ENCODE measurements at regions not wholly inside any gene's neighbourhood (a gene's known extent, or its start where the extent isn't known, plus 50 kb on each side); places are given as distances from the start of the nearest gene placed in this dataset.

DNA sequence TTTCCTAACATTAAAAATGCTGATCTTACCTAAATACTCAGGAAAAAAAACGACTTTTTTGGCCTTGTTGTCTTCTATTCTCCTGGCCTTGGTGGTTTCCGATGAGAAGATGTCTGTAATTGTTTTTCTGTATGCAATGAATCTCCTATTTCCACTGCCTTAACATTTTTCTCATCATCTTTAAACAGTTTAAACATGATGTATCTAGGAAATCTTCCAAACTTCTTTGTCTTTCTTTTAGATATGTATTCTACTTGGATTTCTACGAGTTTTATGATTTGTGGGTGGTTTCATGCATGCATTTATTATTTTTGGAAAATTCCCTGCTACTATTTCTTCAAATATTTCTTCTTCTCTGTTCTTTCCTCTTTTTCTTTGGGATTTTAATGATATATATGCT is 288.6 kb upstream of the GYPC start:
- Histone ChIP-seq H3K4me1 (ENCODE audit: control insufficient read depth, insufficient read depth, low read length, poor library complexity, severe bottlenecking) (no peaks in the 10 kb centered on the region), H3K27me3 (ENCODE audit: control insufficient read depth, insufficient read depth, low read length) (no peaks in the 10 kb centered on the region), H3K27ac (ENCODE audit: insufficient read depth, low read length, poor library complexity, severe bottlenecking) (no peak overlapping the region), H3K9me3 (ENCODE audit: control insufficient read depth in 2 of 2, low read length in 2 of 2) (no peaks in the 10 kb centered on the region), H3K4me3 (ENCODE audit: low read depth, low read length) (no peak overlapping the region), H3K36me3 (ENCODE audit: control insufficient read depth, insufficient read depth, low read length) (no peaks in the 10 kb centered on the region)
- H3K9me3 Mint-ChIP-seq = peaks cover 0 to 2% (median 0%) of the 10 kb centered on the region in 7 donors
- DNase-seq (no peak), ATAC-seq (ENCODE audit: low read depth in 2 of 2) (no peak)
- no peaks in the 10 kb centered on the region for H3K36me3 Mint-ChIP-seq
- H3K27ac Mint-ChIP-seq = no peak overlapping the region
- no peaks in the 10 kb centered on the region for H3K27me3 Mint-ChIP-seq
- no peak overlapping the region for H3K4me3 Mint-ChIP-seq
- H3K4me1 Mint-ChIP-seq = no peaks in the 10 kb centered on the region

DNA sequence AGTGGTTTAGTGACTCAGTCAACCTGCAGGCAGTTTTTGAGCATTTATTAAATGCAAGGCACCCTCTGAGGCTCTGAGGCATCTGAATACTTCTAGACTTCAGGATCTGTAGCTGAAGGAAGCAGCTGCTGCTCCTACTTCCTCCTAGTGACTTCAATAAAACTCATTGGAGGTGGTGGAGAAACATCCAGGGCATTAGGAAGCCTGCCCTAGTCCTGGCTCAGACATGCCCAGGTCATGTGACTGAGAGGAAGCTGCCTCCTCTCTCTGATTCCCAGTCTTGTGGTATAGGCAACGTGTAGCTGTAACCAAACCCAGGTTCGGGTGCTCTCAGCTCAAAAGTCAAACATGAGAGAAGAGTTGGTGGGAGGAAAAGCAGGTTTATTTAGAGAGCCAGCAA is 287.2 kb upstream of the GYPC start:
- no peaks in the 10 kb centered on the region for H3K36me3 Mint-ChIP-seq
- Histone ChIP-seq H3K4me3 (ENCODE audit: low read depth, low read length) (no peak overlapping the region), H3K36me3 (ENCODE audit: control insufficient read depth, insufficient read depth, low read length) (no peaks in the 10 kb centered on the region), H3K4me1 (ENCODE audit: control insufficient read depth, insufficient read depth, low read length, poor library complexity, severe bottlenecking) (no peaks in the 10 kb centered on the region), H3K9me3 (ENCODE audit: control insufficient read depth in 2 of 2, low read length in 2 of 2) (no peaks in the 10 kb centered on the region), H3K27ac (ENCODE audit: insufficient read depth, low read length, poor library complexity, severe bottlenecking) (no peak overlapping the region), H3K27me3 (ENCODE audit: control insufficient read depth, insufficient read depth, low read length) (no peaks in the 10 kb centered on the region)
- ATAC-seq (ENCODE audit: low read depth in 2 of 2) = no peak
- no peak for DNase-seq
- H3K4me1 Mint-ChIP-seq = no peaks in the 10 kb centered on the region
- no peak overlapping the region for H3K27ac Mint-ChIP-seq
- H3K27me3 Mint-ChIP-seq = no peaks in the 10 kb centered on the region
- peaks cover 0 to 2% (median 0%) of the 10 kb centered on the region in 7 donors for H3K9me3 Mint-ChIP-seq
- no peak overlapping the region for H3K4me3 Mint-ChIP-seq

DNA sequence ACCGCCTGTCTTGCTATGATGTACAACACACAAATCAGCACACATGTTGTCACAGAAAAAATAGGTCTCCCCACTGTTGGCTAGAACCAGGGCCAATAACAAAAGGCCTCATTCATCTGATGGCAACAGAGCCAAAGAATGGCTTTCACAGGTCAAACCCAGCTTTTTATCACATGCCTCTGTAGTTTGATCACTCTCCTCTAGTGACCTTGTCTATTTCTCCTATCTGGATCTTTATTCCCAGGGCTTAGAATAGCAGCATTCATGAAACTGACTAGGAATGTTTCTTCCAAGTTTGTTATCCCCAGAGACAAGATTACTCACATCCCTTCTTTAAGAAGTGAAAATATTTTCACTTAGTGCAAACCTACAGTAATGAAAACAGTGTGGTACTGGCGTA is 285.8 kb upstream of the GYPC start:
- no peak overlapping the region for H3K27ac ChIP-seq (ENCODE audit: insufficient read depth, low read length, poor library complexity, severe bottlenecking)
- Mint-ChIP-seq H3K4me3 (no peak overlapping the region), H3K4me1 (no peaks in the 10 kb centered on the region), H3K27ac (no peak overlapping the region), H3K36me3 (no peaks in the 10 kb centered on the region), H3K9me3 (no peaks in the 10 kb centered on the region), H3K27me3 (no peaks in the 10 kb centered on the region)
- DNase-seq (no peak), ATAC-seq (ENCODE audit: low read depth in 2 of 2) (no peak)
- no peaks in the 10 kb centered on the region for H3K4me1 ChIP-seq (ENCODE audit: control insufficient read depth, insufficient read depth, low read length, poor library complexity, severe bottlenecking)
- no peak overlapping the region for H3K4me3 ChIP-seq (ENCODE audit: low read depth, low read length)
- H3K9me3 ChIP-seq (ENCODE audit: control insufficient read depth in 2 of 2, low read length in 2 of 2) = no peaks in the 10 kb centered on the region
- no peaks in the 10 kb centered on the region for H3K27me3 ChIP-seq (ENCODE audit: control insufficient read depth, insufficient read depth, low read length)
- H3K36me3 ChIP-seq (ENCODE audit: control insufficient read depth, insufficient read depth, low read length) = no peaks in the 10 kb centered on the region

DNA sequence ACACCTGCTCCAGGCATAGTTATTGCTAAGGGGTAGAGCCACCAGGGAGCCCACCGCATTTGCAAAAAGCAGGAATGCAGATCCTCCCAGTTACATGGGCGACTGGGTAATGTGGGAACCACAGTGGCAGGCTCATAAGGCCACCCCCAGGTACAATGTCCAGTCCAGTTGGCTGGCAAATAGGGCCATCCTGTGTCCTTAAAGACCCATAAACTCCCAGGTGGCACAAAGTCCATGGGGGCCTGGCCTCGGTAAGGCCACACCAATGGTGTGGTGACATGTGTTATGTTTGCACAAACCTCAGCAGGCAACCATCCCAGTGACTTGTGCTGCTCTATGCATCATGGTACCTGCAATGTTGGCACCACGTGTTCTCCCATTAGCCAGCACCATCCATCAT is 283.6 kb upstream of the GYPC start:
- Histone ChIP-seq H3K36me3 (ENCODE audit: control insufficient read depth, insufficient read depth, low read length) (no peaks in the 10 kb centered on the region), H3K27me3 (ENCODE audit: control insufficient read depth, insufficient read depth, low read length) (no peaks in the 10 kb centered on the region), H3K4me1 (ENCODE audit: control insufficient read depth, insufficient read depth, low read length, poor library complexity, severe bottlenecking) (no peaks in the 10 kb centered on the region), H3K27ac (ENCODE audit: insufficient read depth, low read length, poor library complexity, severe bottlenecking) (no peak overlapping the region), H3K9me3 (ENCODE audit: control insufficient read depth in 2 of 2, low read length in 2 of 2) (no peaks in the 10 kb centered on the region), H3K4me3 (ENCODE audit: low read depth, low read length) (no peak overlapping the region)
- ATAC-seq (ENCODE audit: low read depth in 2 of 2) = no peak
- Mint-ChIP-seq H3K4me1 (no peaks in the 10 kb centered on the region), H3K27ac (no peak overlapping the region), H3K9me3 (peaks cover 0 to 1% (median 0%) of the 10 kb centered on the region in 7 donors), H3K27me3 (no peaks in the 10 kb centered on the region), H3K36me3 (no peaks in the 10 kb centered on the region), H3K4me3 (no peak overlapping the region)
- no peak for DNase-seq

DNA sequence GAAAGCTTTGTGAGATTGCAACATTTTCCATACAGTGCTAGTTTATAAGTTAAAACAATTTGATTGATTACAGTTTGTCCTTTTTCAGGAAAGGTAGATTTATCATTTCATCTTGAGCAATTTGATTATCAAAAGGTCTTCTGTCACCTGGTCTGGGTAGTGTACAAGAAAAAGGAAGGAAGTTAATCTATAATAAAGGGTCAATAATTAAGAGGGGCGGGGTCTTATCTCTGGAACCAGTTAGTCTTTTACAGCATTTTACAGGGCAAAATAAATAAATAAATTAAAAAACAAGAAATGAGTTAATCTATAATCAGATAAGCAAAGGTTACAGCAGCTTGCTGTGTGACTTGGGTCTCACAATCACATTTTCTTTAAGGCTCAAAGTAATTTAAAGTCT is 277.8 kb upstream of the GYPC start:
- no peaks in the 10 kb centered on the region for H3K36me3 ChIP-seq (ENCODE audit: control insufficient read depth, insufficient read depth, low read length)
- Mint-ChIP-seq H3K27me3 (peaks cover 8% of the 10 kb centered on the region), H3K36me3 (no peaks in the 10 kb centered on the region), H3K9me3 (peaks cover 0 to 7% (median 1%) of the 10 kb centered on the region in 7 donors), H3K27ac (no peak overlapping the region), H3K4me1 (no peaks in the 10 kb centered on the region), H3K4me3 (no peak overlapping the region)
- H3K27me3 ChIP-seq (ENCODE audit: control insufficient read depth, insufficient read depth, low read length) = no peaks in the 10 kb centered on the region
- H3K4me3 ChIP-seq (ENCODE audit: low read depth, low read length) = no peak overlapping the region
- no peaks in the 10 kb centered on the region for H3K9me3 ChIP-seq (ENCODE audit: control insufficient read depth in 2 of 2, low read length in 2 of 2)
- no peak overlapping the region for H3K27ac ChIP-seq (ENCODE audit: insufficient read depth, low read length, poor library complexity, severe bottlenecking)
- no peaks in the 10 kb centered on the region for H3K4me1 ChIP-seq (ENCODE audit: control insufficient read depth, insufficient read depth, low read length, poor library complexity, severe bottlenecking)
- no peak for ATAC-seq (ENCODE audit: low read depth in 2 of 2)
- no peak for DNase-seq

DNA sequence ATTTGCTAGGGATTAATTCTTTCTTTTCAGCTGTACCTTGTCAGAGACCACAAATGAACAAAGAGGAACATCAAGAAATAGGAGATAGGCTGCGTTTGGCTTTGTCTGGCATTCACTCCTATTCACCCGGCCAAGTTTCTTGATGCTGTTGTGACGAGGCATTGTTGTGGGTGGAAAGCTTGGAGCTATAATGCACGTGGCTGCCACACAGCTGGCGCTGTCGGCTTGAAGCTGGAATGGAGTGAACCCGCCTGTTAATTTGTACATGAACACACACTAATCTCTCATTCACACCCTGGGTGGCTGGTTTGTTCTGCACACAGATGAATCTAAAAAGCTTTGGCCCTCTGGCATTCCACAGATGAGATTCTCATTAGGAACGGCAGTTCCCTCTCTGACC is 274.9 kb upstream of the GYPC start:
- Histone ChIP-seq H3K4me3 (ENCODE audit: low read depth, low read length) (no peak overlapping the region), H3K27ac (ENCODE audit: insufficient read depth, low read length, poor library complexity, severe bottlenecking) (no peak overlapping the region), H3K27me3 (ENCODE audit: control insufficient read depth, insufficient read depth, low read length) (no peaks in the 10 kb centered on the region), H3K4me1 (ENCODE audit: control insufficient read depth, insufficient read depth, low read length, poor library complexity, severe bottlenecking) (no peaks in the 10 kb centered on the region), H3K36me3 (ENCODE audit: control insufficient read depth, insufficient read depth, low read length) (no peaks in the 10 kb centered on the region), H3K9me3 (ENCODE audit: control insufficient read depth in 2 of 2, low read length in 2 of 2) (peaks cover 0 to 2% of the 10 kb centered on the region in 2 experiments)
- no peaks in the 10 kb centered on the region for H3K4me1 Mint-ChIP-seq
- H3K4me3 Mint-ChIP-seq = no peak overlapping the region
- H3K27me3 Mint-ChIP-seq = peaks cover 8% of the 10 kb centered on the region
- no peak for ATAC-seq (ENCODE audit: low read depth in 2 of 2)
- H3K27ac Mint-ChIP-seq = no peak overlapping the region
- H3K36me3 Mint-ChIP-seq = no peaks in the 10 kb centered on the region
- peaks cover 0 to 7% (median 4%) of the 10 kb centered on the region in 7 donors for H3K9me3 Mint-ChIP-seq
- DNase-seq = no peak

DNA sequence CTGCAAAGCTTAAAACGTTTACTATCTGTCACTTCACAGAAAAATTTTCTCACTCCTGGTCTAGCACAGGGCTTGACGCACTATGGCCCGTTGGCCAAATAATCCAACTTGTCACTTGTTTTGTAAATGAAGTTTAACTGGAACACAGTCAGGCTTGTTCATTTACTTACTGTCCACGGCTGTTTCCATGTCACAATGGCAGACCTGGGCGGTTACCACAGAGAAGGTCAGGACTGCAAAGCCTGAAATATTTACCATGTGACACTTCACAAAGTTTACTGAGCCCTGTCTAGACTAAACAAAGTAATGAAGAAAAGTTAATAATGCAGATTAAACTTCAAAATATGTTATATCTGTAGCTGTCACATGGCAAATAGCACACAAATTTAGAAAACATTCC is 273.0 kb upstream of the GYPC start:
- ATAC-seq (ENCODE audit: low read depth in 2 of 2) (no peak), DNase-seq (no peak)
- H3K27me3 Mint-ChIP-seq = peaks cover 8% of the 10 kb centered on the region
- no peaks in the 10 kb centered on the region for H3K4me1 ChIP-seq (ENCODE audit: control insufficient read depth, insufficient read depth, low read length, poor library complexity, severe bottlenecking)
- no peak overlapping the region for H3K4me3 Mint-ChIP-seq
- no peak overlapping the region for H3K27ac Mint-ChIP-seq
- H3K9me3 ChIP-seq (ENCODE audit: control insufficient read depth in 2 of 2, low read length in 2 of 2) = peaks cover 0 to 4% of the 10 kb centered on the region in 2 experiments
- no peaks in the 10 kb centered on the region for H3K4me1 Mint-ChIP-seq
- no peaks in the 10 kb centered on the region for H3K36me3 Mint-ChIP-seq
- no peak overlapping the region for H3K4me3 ChIP-seq (ENCODE audit: low read depth, low read length)
- H3K27me3 ChIP-seq (ENCODE audit: control insufficient read depth, insufficient read depth, low read length) = no peaks in the 10 kb centered on the region
- peaks cover 0 to 15% (median 6%) of the 10 kb centered on the region in 7 donors for H3K9me3 Mint-ChIP-seq
- no peak overlapping the region for H3K27ac ChIP-seq (ENCODE audit: insufficient read depth, low read length, poor library complexity, severe bottlenecking)
- no peaks in the 10 kb centered on the region for H3K36me3 ChIP-seq (ENCODE audit: control insufficient read depth, insufficient read depth, low read length)

DNA sequence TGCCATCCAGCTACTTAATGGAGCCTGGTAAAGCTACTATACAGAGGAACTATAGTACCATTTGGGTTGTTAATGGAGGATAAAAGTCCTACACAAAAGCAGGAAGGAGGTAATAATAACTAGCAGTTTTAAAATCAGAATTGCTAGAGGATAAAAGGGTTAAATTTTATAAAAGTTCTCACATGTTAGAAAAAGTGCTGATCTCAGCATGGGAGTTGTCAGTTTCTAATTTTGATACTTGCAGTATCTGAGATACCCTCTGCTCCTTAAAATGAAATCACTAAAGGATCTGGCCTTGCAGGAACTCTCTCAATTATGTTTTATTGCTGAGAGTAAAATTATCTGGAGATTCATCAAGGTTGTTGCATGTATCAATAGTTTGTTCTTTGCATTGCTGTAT is 272.2 kb upstream of the GYPC start:
- H3K27ac Mint-ChIP-seq = no peak overlapping the region
- Histone ChIP-seq H3K4me1 (ENCODE audit: control insufficient read depth, insufficient read depth, low read length, poor library complexity, severe bottlenecking) (no peaks in the 10 kb centered on the region), H3K36me3 (ENCODE audit: control insufficient read depth, insufficient read depth, low read length) (no peaks in the 10 kb centered on the region), H3K27me3 (ENCODE audit: control insufficient read depth, insufficient read depth, low read length) (no peaks in the 10 kb centered on the region), H3K4me3 (ENCODE audit: low read depth, low read length) (no peak overlapping the region), H3K27ac (ENCODE audit: insufficient read depth, low read length, poor library complexity, severe bottlenecking) (no peak overlapping the region), H3K9me3 (ENCODE audit: control insufficient read depth in 2 of 2, low read length in 2 of 2) (peaks cover 0 to 4% of the 10 kb centered on the region in 2 experiments)
- H3K4me3 Mint-ChIP-seq = no peak overlapping the region
- peaks cover 8% of the 10 kb centered on the region for H3K27me3 Mint-ChIP-seq
- DNase-seq (no peak), ATAC-seq (ENCODE audit: low read depth in 2 of 2) (no peak)
- H3K36me3 Mint-ChIP-seq = no peaks in the 10 kb centered on the region
- H3K4me1 Mint-ChIP-seq = no peaks in the 10 kb centered on the region
- peaks cover 0 to 15% (median 4%) of the 10 kb centered on the region in 7 donors for H3K9me3 Mint-ChIP-seq
